Endothelial cell (in vitro differentiated cells): ENCODE measurements at regions not wholly inside any gene's neighbourhood (a gene's known extent, or its start where the extent isn't known, plus 50 kb on each side); places are given as distances from the start of the nearest gene placed in this dataset.

Experiments
- DNase-seq: peaks from one replicate; pipeline ENCODE4 v3.0.0; 2021; ENCODE audit warnings: low spot score
- H3K27ac Mint-ChIP-seq: one replicate; pipeline ENCODE4 v1.8.0; 2021; ENCODE audit warnings: mixed read lengths, inconsistent platforms; ENCODE audit not compliant: unreplicated experiment
- H3K27me3 Mint-ChIP-seq: one replicate; pipeline ENCODE4 v1.8.0; 2021; ENCODE audit warnings: mild to moderate bottlenecking, moderate library complexity, mixed read lengths, inconsistent platforms; ENCODE audit not compliant: unreplicated experiment
- H3K36me3 Mint-ChIP-seq: one replicate; pipeline ENCODE4 v1.8.0; 2021; ENCODE audit warnings: mild to moderate bottlenecking, low read depth, mixed read lengths, inconsistent platforms; ENCODE audit not compliant: unreplicated experiment
- H3K4me1 Mint-ChIP-seq: one replicate; pipeline ENCODE4 v1.8.0; 2021; ENCODE audit warnings: mild to moderate bottlenecking, mixed read lengths, inconsistent platforms; ENCODE audit not compliant: unreplicated experiment
- H3K4me3 Mint-ChIP-seq: one replicate; pipeline ENCODE4 v1.8.0; 2021; ENCODE audit warnings: mild to moderate bottlenecking, mixed read lengths, inconsistent platforms; ENCODE audit not compliant: unreplicated experiment
- H3K9me3 Mint-ChIP-seq: one replicate; pipeline ENCODE4 v1.8.0; 2021; ENCODE audit warnings: mixed read lengths, inconsistent platforms; ENCODE audit not compliant: unreplicated experiment
- TF ChIP-seq, protein P1 (sequence below): fragments of 200-600 bp; sonication (generic); IDR thresholded peaks from one replicate; pipeline ENCODE4 v1.5.0; 2021; ENCODE audit warnings: antibody characterized with exemption; ENCODE audit not compliant: unreplicated experiment

DNA sequence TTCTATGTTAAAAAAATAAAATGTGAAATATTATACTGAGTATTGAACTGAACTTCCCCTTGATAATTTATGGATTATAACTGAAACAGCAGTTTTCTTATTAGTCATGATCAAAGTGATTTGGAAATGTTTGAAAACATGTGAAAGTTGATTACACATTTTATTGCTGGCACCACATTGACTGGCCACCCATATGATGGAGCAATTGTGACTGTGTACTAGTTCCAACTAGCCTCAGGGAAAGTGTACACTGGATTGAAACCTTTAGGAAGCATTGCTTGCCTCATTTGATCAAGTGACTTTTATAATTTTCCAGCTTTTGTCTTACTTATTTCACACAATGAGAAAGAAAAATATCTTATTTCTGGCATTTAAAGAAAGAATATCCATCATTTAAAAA, 128.0 kb upstream of the ADGRL2 start:
- TF ChIP-seq, protein P1, sequence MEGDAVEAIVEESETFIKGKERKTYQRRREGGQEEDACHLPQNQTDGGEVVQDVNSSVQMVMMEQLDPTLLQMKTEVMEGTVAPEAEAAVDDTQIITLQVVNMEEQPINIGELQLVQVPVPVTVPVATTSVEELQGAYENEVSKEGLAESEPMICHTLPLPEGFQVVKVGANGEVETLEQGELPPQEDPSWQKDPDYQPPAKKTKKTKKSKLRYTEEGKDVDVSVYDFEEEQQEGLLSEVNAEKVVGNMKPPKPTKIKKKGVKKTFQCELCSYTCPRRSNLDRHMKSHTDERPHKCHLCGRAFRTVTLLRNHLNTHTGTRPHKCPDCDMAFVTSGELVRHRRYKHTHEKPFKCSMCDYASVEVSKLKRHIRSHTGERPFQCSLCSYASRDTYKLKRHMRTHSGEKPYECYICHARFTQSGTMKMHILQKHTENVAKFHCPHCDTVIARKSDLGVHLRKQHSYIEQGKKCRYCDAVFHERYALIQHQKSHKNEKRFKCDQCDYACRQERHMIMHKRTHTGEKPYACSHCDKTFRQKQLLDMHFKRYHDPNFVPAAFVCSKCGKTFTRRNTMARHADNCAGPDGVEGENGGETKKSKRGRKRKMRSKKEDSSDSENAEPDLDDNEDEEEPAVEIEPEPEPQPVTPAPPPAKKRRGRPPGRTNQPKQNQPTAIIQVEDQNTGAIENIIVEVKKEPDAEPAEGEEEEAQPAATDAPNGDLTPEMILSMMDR, result no peak
- H3K4me3 Mint-ChIP-seq, result no peak overlapping the region
- H3K27me3 Mint-ChIP-seq, result peaks cover 2% of the 10 kb centered on the region
- no peaks in the 10 kb centered on the region for H3K36me3 Mint-ChIP-seq
- DNase-seq, result no peak
- H3K4me1 Mint-ChIP-seq, result no peaks in the 10 kb centered on the region
- H3K9me3 Mint-ChIP-seq, result no peaks in the 10 kb centered on the region
- no peak overlapping the region for H3K27ac Mint-ChIP-seq

DNA sequence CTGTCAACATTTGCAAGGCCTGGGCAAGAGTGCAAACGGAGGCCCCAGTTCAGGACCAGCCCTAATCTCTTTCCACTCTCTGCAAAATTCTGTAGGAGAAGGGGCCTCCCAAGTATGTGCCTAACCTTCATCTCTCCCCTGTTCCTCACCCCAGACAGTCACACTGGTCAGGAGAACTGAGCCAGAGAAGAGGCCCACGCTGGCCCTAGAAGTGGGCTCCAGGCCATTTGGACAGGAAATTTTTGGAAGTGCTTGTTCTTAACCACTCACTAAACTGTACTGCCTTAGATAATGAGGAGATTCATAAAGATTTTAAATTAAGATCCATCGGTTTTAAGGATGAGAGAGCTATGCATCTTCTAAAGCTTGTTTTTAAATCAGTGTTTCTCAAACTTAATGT, 129.7 kb upstream of the ADGRL2 start:
- Mint-ChIP-seq H3K36me3 (no peaks in the 10 kb centered on the region), H3K4me1 (no peaks in the 10 kb centered on the region), H3K27ac (no peak overlapping the region), H3K4me3 (no peak overlapping the region), H3K27me3 (peaks cover 2% of the 10 kb centered on the region), H3K9me3 (no peaks in the 10 kb centered on the region)
- TF ChIP-seq, protein P1, result no peak
- DNase-seq, result no peak

DNA sequence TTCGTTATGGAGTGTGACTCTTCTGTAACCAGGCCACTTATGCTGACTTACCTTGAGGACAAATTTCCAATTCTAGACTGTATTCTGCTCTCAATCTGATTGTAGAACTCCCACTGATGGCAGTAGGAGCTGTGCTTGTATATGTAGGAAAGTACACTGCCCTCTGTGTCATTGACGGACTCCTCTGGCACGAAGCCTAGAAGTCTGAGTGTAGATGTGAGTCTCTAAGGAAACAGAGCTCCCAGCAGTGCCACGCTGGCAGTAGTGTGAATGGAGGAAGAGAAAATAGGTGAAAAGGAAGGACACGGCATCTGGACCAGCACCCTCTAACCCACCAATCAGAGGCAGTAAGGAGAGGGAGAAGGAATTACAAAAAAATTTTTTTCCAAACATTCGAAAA, 130.4 kb upstream of the ADGRL2 start:
- no peak for DNase-seq

DNA sequence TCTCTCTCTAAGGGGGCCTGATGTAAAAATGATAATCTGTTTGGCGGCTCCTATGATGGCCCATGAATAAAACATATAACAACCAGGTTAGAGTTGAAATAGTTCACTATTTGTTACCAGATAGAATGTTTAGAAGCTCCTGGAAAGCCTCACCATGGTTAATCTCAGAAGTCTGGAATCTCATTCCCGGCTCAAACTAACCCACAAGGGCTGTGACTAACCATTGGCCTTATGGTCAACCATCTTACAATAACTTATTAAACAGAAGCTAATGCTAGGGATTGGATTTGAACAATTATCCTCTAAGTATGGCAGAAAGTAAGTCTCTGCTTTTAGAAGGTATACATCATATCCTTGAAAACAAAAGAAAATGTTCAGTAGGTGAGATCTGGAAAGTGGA, 134.1 kb upstream of the ADGRL2 start:
- Mint-ChIP-seq H3K4me3 (no peak overlapping the region), H3K27ac (no peak overlapping the region), H3K4me1 (peaks cover 4% of the 10 kb centered on the region), H3K36me3 (no peaks in the 10 kb centered on the region), H3K9me3 (no peaks in the 10 kb centered on the region), H3K27me3 (peaks cover 2% of the 10 kb centered on the region)
- no peak for DNase-seq
- TF ChIP-seq, protein P1, result no peak

More for the DNA sequence above, 130.4 kb upstream of the ADGRL2 start:
- H3K4me1 Mint-ChIP-seq, result no peaks in the 10 kb centered on the region
- H3K9me3 Mint-ChIP-seq, result no peaks in the 10 kb centered on the region
- no peaks in the 10 kb centered on the region for H3K36me3 Mint-ChIP-seq
- H3K4me3 Mint-ChIP-seq, result no peak overlapping the region
- peaks cover 2% of the 10 kb centered on the region for H3K27me3 Mint-ChIP-seq
- TF ChIP-seq, protein P1, result no peak
- H3K27ac Mint-ChIP-seq, result no peak overlapping the region

DNA sequence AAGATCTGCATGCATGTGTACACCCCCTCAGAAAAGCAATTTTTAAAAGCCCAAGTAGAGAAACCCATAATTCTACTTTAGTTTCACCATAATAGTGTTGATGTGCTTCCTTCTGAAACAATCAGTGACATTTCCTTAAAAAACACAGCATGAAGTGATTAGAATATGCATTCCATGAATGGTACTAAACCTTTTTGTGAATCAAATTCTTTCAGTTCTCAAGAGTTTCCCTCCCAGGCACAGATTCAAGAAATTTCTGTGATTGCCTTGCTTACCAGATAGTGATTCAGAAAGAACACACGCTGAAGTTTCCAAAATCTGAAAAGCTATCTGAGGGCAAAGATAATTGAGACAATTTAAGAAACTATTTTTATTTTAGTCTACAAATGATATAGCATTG, 136.4 kb upstream of the ADGRL2 start:
- no peaks in the 10 kb centered on the region for H3K36me3 Mint-ChIP-seq
- H3K4me1 Mint-ChIP-seq, result peaks cover 4% of the 10 kb centered on the region
- H3K27me3 Mint-ChIP-seq, result no peaks in the 10 kb centered on the region
- no peak overlapping the region for H3K27ac Mint-ChIP-seq
- H3K9me3 Mint-ChIP-seq, result no peaks in the 10 kb centered on the region
- no peak for DNase-seq
- TF ChIP-seq, protein P1, result no peak
- H3K4me3 Mint-ChIP-seq, result no peak overlapping the region
